Iris pigment epithelial cell (primary cell): ENCODE measurements at regions not wholly inside any gene's neighbourhood (a gene's known extent, or its start where the extent isn't known, plus 50 kb on each side); places are given as distances from the start of the nearest gene placed in this dataset.
"Not testable (repeated sequence)": the region's sequence is repeated elsewhere in the genome, so short reads cannot be mapped to it uniquely, and the experiment has no call there.

ENCODE experiments used
- DNase-seq: peaks from one replicate; pipeline ENCODE4 v3.0.0-alpha.2; 2011; ENCODE audit warnings: low read depth

DNA sequence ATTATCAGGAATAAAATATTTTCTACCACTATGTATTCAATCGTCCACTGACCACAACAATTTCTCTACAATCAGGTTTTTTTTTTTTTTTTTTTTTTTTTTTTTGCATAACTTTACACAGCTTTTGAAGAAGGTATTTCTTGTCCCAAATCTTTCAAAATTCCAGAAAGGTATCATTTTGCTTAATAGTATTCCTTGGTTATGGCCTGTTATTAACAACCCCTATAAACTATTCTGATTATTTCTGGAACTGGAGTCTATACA is 145.3 kb downstream of the ALX1 start:
- DNase-seq: no peak

DNA sequence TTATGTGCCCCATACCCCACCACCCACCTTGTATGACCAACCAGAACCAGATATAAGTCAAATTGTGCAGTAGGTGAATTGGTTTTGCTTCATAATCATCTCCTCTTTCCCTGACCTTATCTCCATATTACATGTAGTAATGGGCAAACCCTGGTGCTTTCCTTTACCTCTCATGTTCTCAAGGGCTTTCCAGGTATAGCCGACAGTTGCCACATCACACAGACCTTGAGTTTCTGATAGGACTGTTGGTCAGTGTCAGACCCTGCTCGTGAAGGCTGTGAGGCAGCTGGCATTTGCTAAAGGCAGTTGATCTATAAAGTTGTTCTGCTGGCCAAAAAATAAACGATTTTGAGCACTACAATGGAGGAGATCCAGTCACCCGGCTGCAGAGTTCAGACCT is 145.9 kb downstream of the ALX1 start:
- DNase-seq: no peak

- not testable (repeated sequence) for DNase-seq
These were observed 153.1 kb downstream of the ALX1 start for GRCh38 chr12:85433148-85433547.

DNA sequence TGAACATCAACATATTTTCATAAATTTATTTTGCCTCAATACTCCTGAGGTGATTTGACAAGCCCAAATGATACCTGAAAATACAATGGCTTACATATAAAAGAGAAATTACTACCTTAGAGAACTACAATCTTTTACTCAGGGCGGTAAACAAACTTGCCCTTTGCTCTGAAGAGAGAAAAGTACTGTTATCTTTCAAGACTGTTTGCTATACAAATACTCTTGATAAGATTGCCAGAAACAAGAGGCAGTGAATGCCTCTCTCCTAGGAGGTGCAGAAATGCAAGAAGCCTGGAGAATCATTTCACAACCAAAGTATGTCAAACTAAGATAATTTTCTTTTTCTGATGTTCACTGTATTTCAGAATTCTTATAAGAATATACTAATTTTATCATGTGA is 160.3 kb downstream of the ALX1 start:
- DNase-seq: no peak

- no peak for DNase-seq
These were observed 161.0 kb downstream of the ALX1 start for GRCh38 chr12:85441025-85441424.

GRCh38 chr12:85441741-85442140 is 161.7 kb downstream of the ALX1 start:
- DNase-seq: peak; percentile 30

- no peak for DNase-seq
These were observed 165.3 kb downstream of the ALX1 start for GRCh38 chr12:85445060-85445938.

DNA sequence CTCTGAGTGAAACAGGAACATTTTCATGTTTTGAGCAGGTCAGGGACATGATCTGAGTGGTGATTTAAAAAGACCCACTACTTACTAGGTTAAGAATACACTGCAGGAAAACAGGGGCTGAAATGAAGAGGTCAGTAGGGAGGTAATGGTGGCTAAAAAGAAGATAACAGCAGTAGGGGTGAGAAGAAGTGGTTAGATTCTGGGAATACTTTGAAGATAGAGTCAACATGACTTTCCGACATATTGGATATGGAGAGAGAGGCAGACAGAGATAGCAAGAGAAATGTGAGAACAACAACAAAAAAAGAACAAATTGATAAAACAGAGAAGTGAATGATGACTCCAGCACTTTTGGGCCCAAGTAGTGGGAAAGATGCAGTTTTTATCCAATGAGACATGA is 168.0 kb downstream of the ALX1 start:
- no peak for DNase-seq

GRCh38 chr12:85448548-85449139 is 168.6 kb downstream of the ALX1 start:
- DNase-seq: peak; percentile 26

GRCh38 chr12:85457016-85457415 is 177.0 kb downstream of the ALX1 start:
- no peak for DNase-seq

- DNase-seq: no peak
These were observed 181.1 kb downstream of the ALX1 start for GRCh38 chr12:85461127-85461526.

- DNase-seq: no peak
These were observed 182.9 kb downstream of the ALX1 start for GRCh38 chr12:85462888-85463287.

DNA sequence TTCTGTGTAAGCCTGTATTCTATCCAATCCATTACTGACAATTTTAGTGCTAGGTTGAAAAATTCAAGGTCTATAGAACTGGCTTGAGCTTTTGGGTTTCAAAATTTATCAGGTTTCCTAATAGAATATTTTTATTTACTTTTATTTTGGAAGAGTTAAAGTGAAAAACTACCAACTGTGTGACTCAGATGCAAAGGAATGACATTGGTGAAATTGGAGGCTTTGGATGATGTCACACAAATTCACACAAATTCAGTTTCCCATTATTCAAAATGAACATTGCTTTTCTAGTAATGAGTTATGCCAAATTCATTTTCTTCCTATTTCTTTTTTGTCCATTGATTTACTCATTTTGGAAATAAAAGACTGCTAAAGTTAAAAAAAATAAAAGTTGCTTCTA is 186.9 kb downstream of the ALX1 start:
- peak; percentile 60 for DNase-seq

DNA sequence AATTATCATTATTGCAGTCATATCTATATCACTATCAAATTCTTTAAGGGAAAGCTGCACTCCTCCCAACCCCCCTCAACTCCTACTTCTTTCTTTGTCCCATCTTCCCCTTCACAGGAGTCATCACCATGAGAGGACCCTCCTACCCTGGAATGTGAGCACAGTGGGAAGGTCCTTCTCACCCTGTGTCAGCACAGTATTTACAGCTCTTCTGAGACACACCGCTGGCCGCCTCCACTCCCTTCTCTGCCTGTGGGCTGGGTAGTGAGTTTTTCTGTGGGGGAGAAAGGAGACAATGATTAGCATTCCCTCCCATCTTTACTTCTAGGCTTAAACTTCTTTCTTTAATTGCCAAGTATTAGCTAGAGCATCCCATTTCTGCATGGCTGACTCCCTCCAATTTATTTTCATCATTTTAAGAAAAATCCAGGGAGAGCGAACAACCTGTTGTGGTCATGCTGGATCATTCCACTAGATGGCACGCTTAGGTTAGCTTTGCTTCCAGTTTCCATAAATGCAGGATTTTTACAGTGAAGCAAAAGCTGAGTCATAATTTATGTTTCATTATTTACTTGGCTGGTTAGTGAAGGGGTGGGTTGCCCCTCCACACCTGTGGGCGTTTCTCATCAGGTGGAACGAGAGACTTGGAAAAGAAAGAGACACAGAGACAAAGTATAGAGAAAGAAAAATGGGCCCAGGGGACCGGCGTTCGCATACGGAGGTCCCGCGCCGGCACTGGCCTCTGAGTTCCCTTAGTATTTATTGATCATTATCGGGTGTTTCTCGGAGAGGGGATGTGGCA is 188.5 kb downstream of the ALX1 start:
- peak; percentile 76 for DNase-seq

- DNase-seq: peak; percentile 73
These were observed 189.4 kb downstream of the ALX1 start for GRCh38 chr12:85469158-85470086.

- DNase-seq: not testable (repeated sequence)
These were observed 195.3 kb downstream of the ALX1 start for GRCh38 chr12:85475277-85475676.

GRCh38 chr12:85476756-85477155 is 196.7 kb downstream of the ALX1 start:
- DNase-seq: no peak

GRCh38 chr12:85484387-85484786 is 204.4 kb downstream of the ALX1 start:
- no peak for DNase-seq

- no peak for DNase-seq
These were observed 209.2 kb downstream of the ALX1 start for GRCh38 chr12:85489194-85489593.

- no peak for DNase-seq
These were observed 224.1 kb downstream of the ALX1 start for GRCh38 chr12:85504164-85504563.

- no peak for DNase-seq
These were observed 224.6 kb downstream of the ALX1 start for GRCh38 chr12:85504624-85505023.

- DNase-seq: no peak
These were observed 227.4 kb downstream of the ALX1 start for GRCh38 chr12:85507456-85507855.
